Loucy (cell line): ENCODE measurements at regions not wholly inside any gene's neighbourhood (a gene's known extent, or its start where the extent isn't known, plus 50 kb on each side); places are given as distances from the start of the nearest gene placed in this dataset.
A peak's percentile ranks its signal among the peaks of the same experiment; 100 is the strongest.

Source experiments
- H2AFZ ChIP-seq: fragments of 200-600 bp; sonication (generic); 2 replicates; pipeline ENCODE4 v1.6.0; 2016; ENCODE audit warnings: antibody characterized with exemption, mild to moderate bottlenecking, low read length, moderate library complexity
- H3F3A ChIP-seq: fragments of 200-600 bp; 2 replicates; pipeline ENCODE4 v1.6.0; 2016; ENCODE audit warnings: antibody characterized with exemption, low read depth, mild to moderate bottlenecking
- H3K27me3 ChIP-seq: fragments of 200-600 bp; sonication (generic); 2 replicates; pipeline ENCODE4 v1.6.1; 2014; ENCODE audit warnings: low read length, mild to moderate bottlenecking; ENCODE audit not compliant: insufficient read depth, poor library complexity, severe bottlenecking
- H3K36me3 ChIP-seq: fragments of 200-600 bp; sonication (generic); 2 replicates; pipeline ENCODE4 v1.6.1; 2016; ENCODE audit warnings: low read length; ENCODE audit not compliant: insufficient read depth
- H3K4me1 ChIP-seq: fragments of 200-600 bp; sonication (generic); 2 replicates; pipeline ENCODE4 v1.5.1; 2014; ENCODE audit warnings: low read length, mild to moderate bottlenecking; ENCODE audit not compliant: insufficient read depth, poor library complexity, severe bottlenecking
- H3K4me2 ChIP-seq: fragments of 200-600 bp; sonication (generic); 2 replicates; pipeline ENCODE4 v1.6.0; 2014; ENCODE audit warnings: antibody characterized with exemption, low read length, low read depth, mild to moderate bottlenecking; ENCODE audit not compliant: poor library complexity, severe bottlenecking
- H3K4me3 ChIP-seq: fragments of 200-600 bp; sonication (generic); 2 replicates; pipeline ENCODE4 v1.5.1; 2014; ENCODE audit warnings: low read length, mild to moderate bottlenecking, mixed read lengths; ENCODE audit not compliant: poor library complexity, severe bottlenecking
- H3K79me2 ChIP-seq: fragments of 200-600 bp; sonication (generic); 2 replicates; pipeline ENCODE4 v1.6.1; 2014; ENCODE audit warnings: low read length; ENCODE audit not compliant: insufficient read depth
- H3K9ac ChIP-seq: fragments of 200-600 bp; sonication (generic); 2 replicates; pipeline ENCODE4 v1.6.0; 2014; ENCODE audit warnings: mild to moderate bottlenecking, low read depth, low read length, moderate library complexity; ENCODE audit not compliant: poor library complexity, severe bottlenecking
- H3K9me2 ChIP-seq: fragments of 200-600 bp; sonication (generic); replicated peaks from 2 replicates; pipeline ENCODE4 v1.6.1; 2016; ENCODE audit warnings: low read depth, low read length, mixed read lengths
- H3K9me3 ChIP-seq: fragments of 200-600 bp; sonication (generic); 2 replicates; pipeline ENCODE4 v1.6.1; 2014; ENCODE audit warnings: mild to moderate bottlenecking, antibody characterized with exemption, low read length, low read depth; ENCODE audit not compliant: insufficient read depth
- H4K20me1 ChIP-seq: fragments of 200-600 bp; sonication (generic); 2 replicates; pipeline ENCODE4 v1.6.0; 2014; ENCODE audit warnings: antibody characterized with exemption, low read length, mild to moderate bottlenecking; ENCODE audit not compliant: insufficient read depth, poor library complexity, severe bottlenecking
- CTCF ChIP-seq: fragments of 200-600 bp; sonication (generic); conservative IDR thresholded peaks from 2 replicates; pipeline ENCODE4 v1.5.1; 2014; ENCODE audit warnings: mild to moderate bottlenecking, antibody characterized with exemption, low read length
- EZH2phosphoT487 ChIP-seq: fragments of 200-600 bp; IDR thresholded peaks from 2 replicates; pipeline ENCODE4 v1.6.1; 2018; ENCODE audit warnings: antibody characterized with exemption, mild to moderate bottlenecking, moderate library complexity, borderline replicate concordance

GRCh38 chr15:31211353-31211752, 109.8 kb upstream of the TRPM1 start:
- Histone ChIP-seq H3K4me3 (no peak overlapping the region), H3K79me2 (no peaks in the 10 kb centered on the region), H3K36me3 (no peaks in the 10 kb centered on the region), H3K9me3 (no peaks in the 10 kb centered on the region), H3K9ac (no peak overlapping the region), H3K27me3 (no peaks in the 10 kb centered on the region), H3K4me2 (no peak overlapping the region), H3K4me1 (peaks cover 11% of the 10 kb centered on the region), H2AFZ (no peak overlapping the region), H3F3A (no peaks in the 10 kb centered on the region), H3K9me2 (no peaks in the 10 kb centered on the region), H4K20me1 (no peaks in the 10 kb centered on the region)
- TF ChIP-seq EZH2phosphoT487 = no peak
- TF ChIP-seq CTCF = no peak

GRCh38 chr15:31212326-31213080, 111.0 kb upstream of the TRPM1 start:
- Histone ChIP-seq H3K27me3 (no peaks in the 10 kb centered on the region), H3K79me2 (no peaks in the 10 kb centered on the region), H3K4me3 (no peak overlapping the region), H3K9me2 (no peaks in the 10 kb centered on the region), H3K4me1 (peaks cover 20% of the 10 kb centered on the region), H3K9ac (no peak overlapping the region), H3K36me3 (no peaks in the 10 kb centered on the region), H3F3A (0 out of 2 replicates have a peak, but pooled peaks cover 2% of the 10 kb centered on the region), H3K9me3 (no peaks in the 10 kb centered on the region), H2AFZ (no peak overlapping the region), H4K20me1 (no peaks in the 10 kb centered on the region), H3K4me2 (no peak overlapping the region)
- no peak for TF ChIP-seq EZH2phosphoT487
- no peak for TF ChIP-seq CTCF

GRCh38 chr15:31214158-31214863, 112.3 kb upstream of the KLF13 start:
- Histone ChIP-seq H3K27me3 (no peaks in the 10 kb centered on the region), H3K4me2 (peak overlapping the region; percentile 68), H3F3A (0 out of 2 replicates have a peak, but pooled peaks cover 2% of the 10 kb centered on the region), H3K36me3 (no peaks in the 10 kb centered on the region), H3K4me1 (peaks cover 20% of the 10 kb centered on the region), H4K20me1 (no peaks in the 10 kb centered on the region), H3K79me2 (no peaks in the 10 kb centered on the region), H3K9ac (no peak overlapping the region), H3K9me3 (no peaks in the 10 kb centered on the region), H3K4me3 (no peak overlapping the region), H2AFZ (no peak overlapping the region), H3K9me2 (no peaks in the 10 kb centered on the region)
- TF ChIP-seq CTCF (no peak; the same call in 1 of the 2 replicates), EZH2phosphoT487 (no peak)
